PFSK-1 (cell line): ENCODE measurements at regions not wholly inside any gene's neighbourhood (a gene's known extent, or its start where the extent isn't known, plus 50 kb on each side); places are given as distances from the start of the nearest gene placed in this dataset.

Experiments used
- FOXP2 ChIP-seq: optimal IDR thresholded peaks from 2 replicates; pipeline ENCODE3; 2011; ENCODE audit warnings: borderline replicate concordance, control low read depth, inconsistent platforms; ENCODE audit not compliant: insufficient read depth; ENCODE audit errors: extremely low read length, extremely low read depth
- POLR2AphosphoS5 ChIP-seq: IDR thresholded peaks from 2 replicates; pipeline ENCODE4 v1.6.1; 2012; ENCODE audit warnings: low read depth, mild to moderate bottlenecking, control low read depth, low read length, moderate library complexity
- SIN3A ChIP-seq: IDR thresholded peaks from 2 replicates; pipeline ENCODE4 v1.6.1; 2012; ENCODE audit warnings: mild to moderate bottlenecking, low read length, moderate library complexity, borderline replicate concordance; ENCODE audit not compliant: insufficient read depth
- TAF1 ChIP-seq: IDR thresholded peaks from 2 replicates; pipeline ENCODE4 v1.6.1; 2012; ENCODE audit warnings: low read length, control low read depth, borderline replicate concordance; ENCODE audit not compliant: insufficient read depth
- TF ChIP-seq, protein P1 (sequence below), 2 experiments: IDR thresholded peaks; 2 replicates each; pipeline versions ENCODE4 v1.6.1 to v1.8.0; 2011 to 2012; ENCODE audit warnings: low read depth in 2 of 2, low read length in 2 of 2, control low read depth in 1 of 2, inconsistent platforms in 1 of 2, mild to moderate bottlenecking in 1 of 2, moderate library complexity in 1 of 2; ENCODE audit not compliant: insufficient read depth in 1 of 2

DNA sequence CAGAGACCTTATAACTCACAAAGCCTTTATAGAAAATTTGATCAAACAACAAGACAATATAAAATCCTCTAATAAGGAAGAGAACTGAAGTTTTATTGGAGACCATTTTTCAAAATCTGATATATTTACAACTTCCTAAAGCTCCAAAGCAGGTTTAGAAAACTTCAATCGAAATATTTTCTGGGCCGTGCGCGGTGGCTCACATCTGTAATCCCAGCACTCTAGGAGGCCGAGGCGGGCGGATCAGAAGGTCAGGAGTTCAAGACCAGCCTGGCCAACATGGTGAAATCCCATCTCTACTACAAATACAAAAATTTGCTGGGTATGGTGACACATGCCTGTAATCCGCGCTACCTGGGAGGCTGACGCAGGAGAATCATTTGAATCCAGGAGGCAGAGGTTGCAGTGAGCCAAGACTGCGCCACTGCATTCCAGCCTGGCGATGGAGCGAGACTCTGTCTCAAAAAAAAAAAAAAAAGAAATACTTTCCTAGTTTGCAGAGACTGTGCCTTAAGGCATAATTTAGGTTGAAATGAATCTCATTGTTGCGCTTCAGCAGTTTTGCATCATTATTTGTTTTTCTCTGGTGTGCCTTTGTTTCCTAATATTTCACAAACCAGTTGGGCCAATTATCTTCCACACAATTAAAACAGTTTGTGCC is 60.6 kb upstream of the ASIP start:
- no peak for TF ChIP-seq TAF1
- no peak for TF ChIP-seq POLR2AphosphoS5
- no peak for TF ChIP-seq SIN3A
- TF ChIP-seq, protein P1, sequence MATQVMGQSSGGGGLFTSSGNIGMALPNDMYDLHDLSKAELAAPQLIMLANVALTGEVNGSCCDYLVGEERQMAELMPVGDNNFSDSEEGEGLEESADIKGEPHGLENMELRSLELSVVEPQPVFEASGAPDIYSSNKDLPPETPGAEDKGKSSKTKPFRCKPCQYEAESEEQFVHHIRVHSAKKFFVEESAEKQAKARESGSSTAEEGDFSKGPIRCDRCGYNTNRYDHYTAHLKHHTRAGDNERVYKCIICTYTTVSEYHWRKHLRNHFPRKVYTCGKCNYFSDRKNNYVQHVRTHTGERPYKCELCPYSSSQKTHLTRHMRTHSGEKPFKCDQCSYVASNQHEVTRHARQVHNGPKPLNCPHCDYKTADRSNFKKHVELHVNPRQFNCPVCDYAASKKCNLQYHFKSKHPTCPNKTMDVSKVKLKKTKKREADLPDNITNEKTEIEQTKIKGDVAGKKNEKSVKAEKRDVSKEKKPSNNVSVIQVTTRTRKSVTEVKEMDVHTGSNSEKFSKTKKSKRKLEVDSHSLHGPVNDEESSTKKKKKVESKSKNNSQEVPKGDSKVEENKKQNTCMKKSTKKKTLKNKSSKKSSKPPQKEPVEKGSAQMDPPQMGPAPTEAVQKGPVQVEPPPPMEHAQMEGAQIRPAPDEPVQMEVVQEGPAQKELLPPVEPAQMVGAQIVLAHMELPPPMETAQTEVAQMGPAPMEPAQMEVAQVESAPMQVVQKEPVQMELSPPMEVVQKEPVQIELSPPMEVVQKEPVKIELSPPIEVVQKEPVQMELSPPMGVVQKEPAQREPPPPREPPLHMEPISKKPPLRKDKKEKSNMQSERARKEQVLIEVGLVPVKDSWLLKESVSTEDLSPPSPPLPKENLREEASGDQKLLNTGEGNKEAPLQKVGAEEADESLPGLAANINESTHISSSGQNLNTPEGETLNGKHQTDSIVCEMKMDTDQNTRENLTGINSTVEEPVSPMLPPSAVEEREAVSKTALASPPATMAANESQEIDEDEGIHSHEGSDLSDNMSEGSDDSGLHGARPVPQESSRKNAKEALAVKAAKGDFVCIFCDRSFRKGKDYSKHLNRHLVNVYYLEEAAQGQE (IDR thresholded peaks at IDR 0.05; ENCODE audit: insufficient read depth in 1 of 2, low read depth in 2 of 2, low read length in 2 of 2), result no peak
- no peak for TF ChIP-seq FOXP2
